Breast epithelium (tissue), 4 donors: ENCODE measurements at regions not wholly inside any gene's neighbourhood (a gene's known extent, or its start where the extent isn't known, plus 50 kb on each side); places are given as distances from the start of the nearest gene placed in this dataset.

Source experiments
- DNase-seq, 2 donors: peaks; one replicate each; pipeline ENCODE4 v3.0.0-alpha.2; 2019; ENCODE audit warnings: low spot score in 2 of 2
- H3K27ac ChIP-seq, 2 donors: fragments of 200-600 bp; sonication (generic) in 1 of 2; one replicate each; pipeline ENCODE4 v1.5.1; 2016 to 2019; ENCODE audit warnings: mild to moderate bottlenecking in 1 of 2
- H3K27me3 ChIP-seq, 2 donors: fragments of 200-600 bp; sonication (generic) in 1 of 2; one replicate each; pipeline versions ENCODE4 v1.5.1 to v1.6.0; 2017 to 2019; ENCODE audit warnings: control low read depth in 1 of 2, mild to moderate bottlenecking in 1 of 2
- H3K36me3 ChIP-seq: fragments of 200-600 bp; one replicate; pipeline ENCODE4 v1.5.1; 2019
- H3K4me1 ChIP-seq, 2 donors: fragments of 200-600 bp; sonication (generic); one replicate each; pipeline ENCODE4 v1.5.1; 2016 to 2019; ENCODE audit warnings: control low read depth in 1 of 2
- H3K4me3 ChIP-seq, 3 donors: fragments of 200-600 bp; sonication (generic); 1 replicate in 2 of 3; 2 replicates in 1 of 3; pipeline ENCODE4 v1.5.1; 2016 to 2019; ENCODE audit warnings: mild to moderate bottlenecking in 3 of 3, moderate library complexity in 2 of 3
- H3K9me3 ChIP-seq, 2 donors: fragments of 200-600 bp; sonication (generic) in 1 of 2; one replicate each; pipeline ENCODE4 v1.5.1; 2016 to 2019; ENCODE audit warnings: control low read depth in 1 of 2
- POLR2A ChIP-seq: fragments of 450-650 bp; IDR thresholded peaks from one replicate; pipeline ENCODE4 v1.6.1; 2016; ENCODE audit warnings: antibody characterized with exemption, mild to moderate bottlenecking, moderate library complexity
- POLR2AphosphoS5 ChIP-seq, 3 donors: sonication (generic); formaldehyde crosslinking; IDR thresholded peaks; one replicate each; pipeline ENCODE4 v1.6.1; 2017; ENCODE audit warnings: antibody characterized with exemption in 3 of 3
- intact Hi-C: fragments of 100-400 bp; cut with DNase I; formaldehyde crosslinking; loops from one replicate; pipeline ENCODE4 v1.15.1; 2023; ENCODE audit warnings: low total_unique reads
- TF ChIP-seq, protein P1 (sequence below), 3 donors: fragments of 450-650 bp; IDR thresholded peaks; one replicate each; pipeline ENCODE4 v1.5.1; 2016 to 2017; ENCODE audit warnings: antibody characterized with exemption in 3 of 3, mild to moderate bottlenecking in 3 of 3, moderate library complexity in 3 of 3

DNA sequence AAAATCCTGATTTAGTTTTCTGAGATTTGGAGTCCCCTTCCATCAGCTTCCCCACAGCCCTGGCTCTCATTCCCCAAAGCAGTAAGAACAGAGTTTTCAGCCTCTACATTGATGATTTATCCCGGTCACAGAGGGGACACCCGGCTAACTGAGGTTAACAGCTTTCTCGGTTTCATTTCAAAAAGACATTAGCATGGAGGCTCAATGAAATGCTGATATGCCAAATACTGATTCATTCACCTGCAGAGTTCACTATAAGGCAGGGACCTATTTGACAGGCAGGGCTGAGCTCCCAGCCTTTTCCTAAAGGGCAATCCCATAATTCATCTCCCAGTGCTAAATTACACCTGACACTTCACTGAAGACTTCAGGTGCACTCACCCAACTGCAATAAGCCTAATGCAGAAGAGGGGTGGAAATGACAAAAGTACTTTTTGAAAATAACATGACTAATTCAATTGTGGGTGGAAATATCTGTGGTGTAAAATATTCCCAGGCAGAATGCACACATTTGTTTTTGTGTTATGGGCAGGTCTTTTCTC is 99.8 kb upstream of the PMFBP1 start:
- no peak overlapping the region for H3K27ac ChIP-seq
- H3K27me3 ChIP-seq: no peaks in the 10 kb centered on the region
- H3K36me3 ChIP-seq: no peaks in the 10 kb centered on the region
- intact Hi-C loops: no loop called here
- no peak overlapping the region for H3K4me3 ChIP-seq
- TF ChIP-seq POLR2A (no peak), POLR2AphosphoS5 (IDR thresholded peaks at IDR 0.05) (no peak)
- TF ChIP-seq, protein P1, sequence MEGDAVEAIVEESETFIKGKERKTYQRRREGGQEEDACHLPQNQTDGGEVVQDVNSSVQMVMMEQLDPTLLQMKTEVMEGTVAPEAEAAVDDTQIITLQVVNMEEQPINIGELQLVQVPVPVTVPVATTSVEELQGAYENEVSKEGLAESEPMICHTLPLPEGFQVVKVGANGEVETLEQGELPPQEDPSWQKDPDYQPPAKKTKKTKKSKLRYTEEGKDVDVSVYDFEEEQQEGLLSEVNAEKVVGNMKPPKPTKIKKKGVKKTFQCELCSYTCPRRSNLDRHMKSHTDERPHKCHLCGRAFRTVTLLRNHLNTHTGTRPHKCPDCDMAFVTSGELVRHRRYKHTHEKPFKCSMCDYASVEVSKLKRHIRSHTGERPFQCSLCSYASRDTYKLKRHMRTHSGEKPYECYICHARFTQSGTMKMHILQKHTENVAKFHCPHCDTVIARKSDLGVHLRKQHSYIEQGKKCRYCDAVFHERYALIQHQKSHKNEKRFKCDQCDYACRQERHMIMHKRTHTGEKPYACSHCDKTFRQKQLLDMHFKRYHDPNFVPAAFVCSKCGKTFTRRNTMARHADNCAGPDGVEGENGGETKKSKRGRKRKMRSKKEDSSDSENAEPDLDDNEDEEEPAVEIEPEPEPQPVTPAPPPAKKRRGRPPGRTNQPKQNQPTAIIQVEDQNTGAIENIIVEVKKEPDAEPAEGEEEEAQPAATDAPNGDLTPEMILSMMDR (IDR thresholded peaks at IDR 0.05): no peak
- DNase-seq: no peak
- no peaks in the 10 kb centered on the region for H3K4me1 ChIP-seq
- H3K9me3 ChIP-seq: no peaks in the 10 kb centered on the region

DNA sequence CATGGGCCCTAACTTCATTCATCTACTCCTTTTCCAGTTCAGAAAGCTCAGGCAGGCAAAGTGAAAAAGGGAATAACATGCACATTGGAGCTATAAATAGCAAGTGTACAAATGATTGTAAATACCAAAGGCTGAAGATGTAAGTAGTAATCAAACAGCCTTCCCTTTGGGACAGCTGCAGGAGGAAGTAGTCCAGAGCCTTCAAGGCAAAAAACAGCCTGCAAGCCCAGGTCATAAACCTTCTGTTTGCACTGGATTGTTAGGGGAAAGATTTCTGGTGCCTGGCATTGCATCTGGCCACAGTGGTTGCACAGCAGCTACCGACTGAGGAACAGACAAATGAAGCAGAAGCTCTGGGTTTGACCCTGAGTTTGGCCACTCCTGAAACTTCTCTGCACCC is 98.6 kb upstream of the PMFBP1 start:
- TF ChIP-seq POLR2AphosphoS5 (IDR thresholded peaks at IDR 0.05): no peak
- TF ChIP-seq, protein P1 (IDR thresholded peaks at IDR 0.05): no peak
- TF ChIP-seq POLR2A: no peak
- no peak for DNase-seq

GRCh38 chr16:72266836-72267235 is 94.9 kb upstream of the PMFBP1 start:
- no peak overlapping the region for H3K4me3 ChIP-seq
- TF ChIP-seq POLR2AphosphoS5 (IDR thresholded peaks at IDR 0.05) (no peak), POLR2A (no peak)
- TF ChIP-seq, protein P1 (IDR thresholded peaks at IDR 0.05): no peak
- no peak for DNase-seq
- H3K9me3 ChIP-seq: no peaks in the 10 kb centered on the region
- H3K4me1 ChIP-seq: no peaks in the 10 kb centered on the region
- intact Hi-C loops: no loop called here
- H3K36me3 ChIP-seq: no peaks in the 10 kb centered on the region
- no peaks in the 10 kb centered on the region for H3K27me3 ChIP-seq
- H3K27ac ChIP-seq: no peak overlapping the region

More for the DNA sequence above, 98.6 kb upstream of the PMFBP1 start:
- Histone ChIP-seq H3K36me3 (no peaks in the 10 kb centered on the region), H3K27me3 (no peaks in the 10 kb centered on the region), H3K27ac (no peak overlapping the region), H3K4me1 (no peaks in the 10 kb centered on the region), H3K4me3 (no peak overlapping the region), H3K9me3 (no peaks in the 10 kb centered on the region)
- intact Hi-C loops: no loop called here

- H3K27me3 ChIP-seq: no peaks in the 10 kb centered on the region
- H3K4me1 ChIP-seq: no peaks in the 10 kb centered on the region
- no peak for DNase-seq
- intact Hi-C loops: no loop called here
- no peaks in the 10 kb centered on the region for H3K9me3 ChIP-seq
- H3K36me3 ChIP-seq: no peaks in the 10 kb centered on the region
- no peak overlapping the region for H3K27ac ChIP-seq
- TF ChIP-seq POLR2A (no peak), POLR2AphosphoS5 (IDR thresholded peaks at IDR 0.05) (no peak)
- TF ChIP-seq, protein P1 (IDR thresholded peaks at IDR 0.05): no peak
- H3K4me3 ChIP-seq: no peak overlapping the region
Observed at GRCh38 chr16:72264771-72265170, 92.8 kb upstream of the PMFBP1 start.

DNA sequence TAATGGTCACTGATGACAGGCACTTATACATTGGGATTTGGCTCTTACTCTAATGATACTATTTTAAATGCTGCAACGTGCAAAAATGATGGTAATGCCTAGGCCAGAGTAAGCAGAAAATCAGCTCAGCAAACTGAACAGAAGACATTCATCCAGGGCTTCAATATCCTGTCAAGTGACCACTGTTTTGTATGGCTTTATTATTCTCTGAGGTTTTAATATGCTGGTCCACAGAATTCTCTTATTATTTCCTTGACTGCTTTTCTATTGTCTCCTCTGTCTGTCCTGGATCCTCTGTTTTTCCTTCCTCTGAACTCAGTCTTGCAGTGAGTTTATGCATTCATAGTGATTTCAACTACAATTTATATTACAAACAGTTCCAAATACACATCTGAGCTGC is 90.8 kb upstream of the PMFBP1 start:
- H3K36me3 ChIP-seq: no peaks in the 10 kb centered on the region
- DNase-seq: no peak
- no peak overlapping the region for H3K27ac ChIP-seq
- no peaks in the 10 kb centered on the region for H3K4me1 ChIP-seq
- no peak overlapping the region for H3K4me3 ChIP-seq
- intact Hi-C loops: no loop called here
- no peaks in the 10 kb centered on the region for H3K27me3 ChIP-seq
- TF ChIP-seq POLR2A: no peak
- TF ChIP-seq, protein P1 (IDR thresholded peaks at IDR 0.05): no peak
- no peak for TF ChIP-seq POLR2AphosphoS5 (IDR thresholded peaks at IDR 0.05)
- H3K9me3 ChIP-seq: peaks cover 0 to 4% of the 10 kb centered on the region in 2 donors
